WTC11 (cell line): ENCODE measurements at regions not wholly inside any gene's neighbourhood (a gene's known extent, or its start where the extent isn't known, plus 50 kb on each side); places are given as distances from the start of the nearest gene placed in this dataset.

Experiments
- ATAC-seq: fragments of 200-7000 bp; cut with Tn5 transposase; 2 replicates; pipeline ENCODE4 v1.10.0; 2021; ENCODE audit warnings: mild to moderate bottlenecking, moderate library complexity
- CTCF ChIA-PET: fragments of 300-600 bp; sonication (Branson Sonifier 250); formaldehyde crosslinking; loops from one replicate; lab custom pipeline; 2021; ENCODE audit warnings: antibody characterized with exemption; lab: Charles Lee
- POLR2A ChIA-PET: fragments of 350-600 bp; sonication (Branson Sonifier 250); formaldehyde crosslinking; loops from one replicate; lab custom pipeline; 2021; ENCODE audit warnings: antibody characterized with exemption; lab: Charles Lee
- DNase-seq: peaks from one replicate; pipeline ENCODE4 v3.0.0; 2021; ENCODE audit warnings: low spot score
- H3K27ac Mint-ChIP-seq: 2 replicates; pipeline ENCODE4 v1.8.0; 2021; ENCODE audit warnings: mixed read lengths
- H3K27me3 Mint-ChIP-seq: 2 replicates; pipeline ENCODE4 v1.8.0; 2021; ENCODE audit warnings: low read depth, mild to moderate bottlenecking, moderate library complexity, mixed read lengths
- H3K36me3 Mint-ChIP-seq: 2 replicates; pipeline ENCODE4 v1.8.0; 2021; ENCODE audit warnings: mixed read lengths
- H3K4me1 Mint-ChIP-seq: 2 replicates; pipeline ENCODE4 v1.8.0; 2022; ENCODE audit warnings: mixed read lengths
- H3K4me3 Mint-ChIP-seq: 2 replicates; pipeline ENCODE4 v1.8.0; 2021; ENCODE audit warnings: mild to moderate bottlenecking, moderate library complexity, mixed read lengths
- H3K9me3 Mint-ChIP-seq: 2 replicates; pipeline ENCODE4 v1.8.0; 2021; ENCODE audit warnings: mixed read lengths
- CREM ChIP-seq: sonication (generic); formaldehyde crosslinking; IDR thresholded peaks from 2 replicates; pipeline ENCODE4 v1.8.1; 2022; ENCODE audit warnings: mild to moderate bottlenecking, missing genetic modification reagents, moderate library complexity
- ETV6 ChIP-seq: sonication (generic); formaldehyde crosslinking; IDR thresholded peaks from 2 replicates; pipeline ENCODE4 v1.8.1; 2022; ENCODE audit warnings: mild to moderate bottlenecking, missing genetic modification reagents
- JUN ChIP-seq: sonication (generic); formaldehyde crosslinking; IDR thresholded peaks from 2 replicates; pipeline ENCODE4 v1.8.0; 2023; ENCODE audit warnings: mild to moderate bottlenecking, missing genetic modification reagents
- NFYB ChIP-seq: sonication (generic); formaldehyde crosslinking; conservative IDR thresholded peaks from 2 replicates; pipeline ENCODE4 v1.8.0; 2022; ENCODE audit warnings: low read depth, missing genetic modification reagents
- RORB ChIP-seq: fragments of 250-450 bp; sonication (Bioruptor Pico); IDR thresholded peaks from 2 replicates; pipeline ENCODE4 v1.9.0; 2021; ENCODE audit warnings: mild to moderate bottlenecking
- SMAD3 ChIP-seq: sonication (generic); formaldehyde crosslinking; IDR thresholded peaks from 2 replicates; pipeline ENCODE4 v1.8.0; 2022; ENCODE audit warnings: missing genetic modification reagents, mild to moderate bottlenecking, borderline replicate concordance
- SMAD4 ChIP-seq: sonication (generic); formaldehyde crosslinking; IDR thresholded peaks from 2 replicates; pipeline ENCODE4 v1.8.0; 2022; ENCODE audit warnings: mild to moderate bottlenecking, missing genetic modification reagents
- SOX15 ChIP-seq: fragments of 250-450 bp; sonication (Bioruptor Pico); IDR thresholded peaks from 2 replicates; pipeline ENCODE4 v1.9.0; 2021; ENCODE audit warnings: mild to moderate bottlenecking
- SP1 ChIP-seq: sonication (generic); formaldehyde crosslinking; conservative IDR thresholded peaks from 2 replicates; pipeline ENCODE4 v1.8.1; 2022; ENCODE audit warnings: missing genetic modification reagents
- TEAD4 ChIP-seq: sonication (generic); formaldehyde crosslinking; IDR thresholded peaks from 2 replicates; pipeline ENCODE4 v1.8.0; 2022; ENCODE audit warnings: mild to moderate bottlenecking, missing genetic modification reagents
- ZNF121 ChIP-seq: sonication (generic); formaldehyde crosslinking; IDR thresholded peaks from 2 replicates; pipeline ENCODE4 v1.8.0; 2023; ENCODE audit warnings: missing genetic modification reagents
- ZNF232 ChIP-seq: sonication (generic); formaldehyde crosslinking; IDR thresholded peaks from 2 replicates; pipeline ENCODE4 v1.8.0; 2022; ENCODE audit warnings: mild to moderate bottlenecking, missing genetic modification reagents
- ZNF317 ChIP-seq: sonication (generic); formaldehyde crosslinking; IDR thresholded peaks from 2 replicates; pipeline ENCODE4 v1.8.1; 2023; ENCODE audit warnings: low read depth, mild to moderate bottlenecking, moderate library complexity, missing genetic modification reagents, borderline replicate concordance
- ZNF396 ChIP-seq: fragments of 250-450 bp; sonication (Bioruptor Pico); IDR thresholded peaks from 2 replicates; pipeline ENCODE4 v1.8.0; 2021; ENCODE audit warnings: mild to moderate bottlenecking, moderate library complexity, borderline replicate concordance
- TF ChIP-seq, protein P1 (sequence below): sonication (generic); formaldehyde crosslinking; IDR thresholded peaks from 2 replicates; pipeline ENCODE4 v1.8.1; 2022; ENCODE audit warnings: missing genetic modification reagents, borderline replicate concordance
- TF ChIP-seq, protein P2 (sequence below): sonication (generic); formaldehyde crosslinking; IDR thresholded peaks from 2 replicates; pipeline ENCODE4 v1.8.1; 2023; ENCODE audit warnings: mild to moderate bottlenecking, missing genetic modification reagents, moderate library complexity
- TF ChIP-seq, protein P3 (sequence below): sonication (generic); formaldehyde crosslinking; IDR thresholded peaks from 2 replicates; pipeline ENCODE4 v1.8.1; 2023; ENCODE audit warnings: mild to moderate bottlenecking, missing genetic modification reagents
- TF ChIP-seq, protein P4 (sequence below): sonication (generic); formaldehyde crosslinking; IDR thresholded peaks from 2 replicates; pipeline ENCODE4 v1.8.0; 2023; ENCODE audit warnings: missing genetic modification reagents
- TF ChIP-seq, protein P5 (sequence below): sonication (generic); formaldehyde crosslinking; IDR thresholded peaks from 2 replicates; pipeline ENCODE4 v1.8.1; 2023; ENCODE audit warnings: mild to moderate bottlenecking, missing genetic modification reagents, borderline replicate concordance
- TF ChIP-seq, protein P6 (sequence below): sonication (generic); formaldehyde crosslinking; IDR thresholded peaks from 2 replicates; pipeline ENCODE4 v1.8.1; 2023; ENCODE audit warnings: mild to moderate bottlenecking, moderate library complexity, missing genetic modification reagents
- TF ChIP-seq, protein P7 (sequence below): fragments of 250-450 bp; sonication (Bioruptor Pico); IDR thresholded peaks from 2 replicates; pipeline ENCODE4 v1.9.0; 2021; ENCODE audit warnings: moderate library complexity, mild to moderate bottlenecking, inconsistent platforms, borderline replicate concordance
- TF ChIP-seq, protein P8 (sequence below): sonication (generic); formaldehyde crosslinking; conservative IDR thresholded peaks from 2 replicates; pipeline ENCODE4 v1.8.1; 2022; ENCODE audit warnings: mild to moderate bottlenecking, missing genetic modification reagents
- TF ChIP-seq, protein P9 (sequence below): fragments of 250-450 bp; sonication (Bioruptor Pico); IDR thresholded peaks from 2 replicates; pipeline ENCODE4 v2.1.2; 2022; ENCODE audit warnings: mild to moderate bottlenecking, moderate library complexity

DNA sequence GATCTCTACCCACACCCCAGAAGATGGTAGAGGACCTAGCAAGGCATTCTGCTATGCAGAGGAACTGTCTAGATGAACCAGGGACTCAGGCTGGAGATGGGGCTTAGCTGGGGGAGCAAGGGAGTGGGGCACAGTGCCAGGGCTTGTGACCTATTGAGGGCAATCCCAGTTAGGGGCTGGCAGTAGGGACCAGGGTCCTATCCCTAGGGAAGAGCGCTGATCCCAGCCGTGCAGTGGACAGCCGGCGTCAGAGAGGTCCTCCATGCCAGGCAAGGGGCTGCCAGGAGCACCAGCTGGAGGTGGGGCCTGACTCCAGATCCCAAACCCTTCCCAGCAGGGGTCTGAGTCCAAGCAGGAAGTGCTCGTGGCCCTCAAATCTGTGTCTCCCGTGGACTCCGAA, 52.7 kb upstream of the NEURL1B start:
- TF ChIP-seq ZNF121 = no peak
- TF ChIP-seq, protein P1, sequence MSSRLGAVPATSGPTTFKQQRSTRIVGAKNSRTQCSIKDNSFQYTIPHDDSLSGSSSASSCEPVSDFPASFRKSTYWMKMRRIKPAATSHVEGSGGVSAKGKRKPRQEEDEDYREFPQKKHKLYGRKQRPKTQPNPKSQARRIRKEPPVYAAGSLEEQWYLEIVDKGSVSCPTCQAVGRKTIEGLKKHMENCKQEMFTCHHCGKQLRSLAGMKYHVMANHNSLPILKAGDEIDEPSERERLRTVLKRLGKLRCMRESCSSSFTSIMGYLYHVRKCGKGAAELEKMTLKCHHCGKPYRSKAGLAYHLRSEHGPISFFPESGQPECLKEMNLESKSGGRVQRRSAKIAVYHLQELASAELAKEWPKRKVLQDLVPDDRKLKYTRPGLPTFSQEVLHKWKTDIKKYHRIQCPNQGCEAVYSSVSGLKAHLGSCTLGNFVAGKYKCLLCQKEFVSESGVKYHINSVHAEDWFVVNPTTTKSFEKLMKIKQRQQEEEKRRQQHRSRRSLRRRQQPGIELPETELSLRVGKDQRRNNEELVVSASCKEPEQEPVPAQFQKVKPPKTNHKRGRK = no peak
- TF ChIP-seq SP1 (CRISPR knock-in tag) = no peak
- no peak for TF ChIP-seq JUN
- no peak for TF ChIP-seq SMAD4 (CRISPR knock-in tag)
- no peak for TF ChIP-seq CREM
- TF ChIP-seq, protein P2, sequence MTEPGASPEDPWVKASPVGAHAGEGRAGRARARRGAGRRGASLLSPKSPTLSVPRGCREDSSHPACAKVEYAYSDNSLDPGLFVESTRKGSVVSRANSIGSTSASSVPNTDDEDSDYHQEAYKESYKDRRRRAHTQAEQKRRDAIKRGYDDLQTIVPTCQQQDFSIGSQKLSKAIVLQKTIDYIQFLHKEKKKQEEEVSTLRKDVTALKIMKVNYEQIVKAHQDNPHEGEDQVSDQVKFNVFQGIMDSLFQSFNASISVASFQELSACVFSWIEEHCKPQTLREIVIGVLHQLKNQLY (CRISPR knock-in tag) = no peak
- TF ChIP-seq, protein P3, sequence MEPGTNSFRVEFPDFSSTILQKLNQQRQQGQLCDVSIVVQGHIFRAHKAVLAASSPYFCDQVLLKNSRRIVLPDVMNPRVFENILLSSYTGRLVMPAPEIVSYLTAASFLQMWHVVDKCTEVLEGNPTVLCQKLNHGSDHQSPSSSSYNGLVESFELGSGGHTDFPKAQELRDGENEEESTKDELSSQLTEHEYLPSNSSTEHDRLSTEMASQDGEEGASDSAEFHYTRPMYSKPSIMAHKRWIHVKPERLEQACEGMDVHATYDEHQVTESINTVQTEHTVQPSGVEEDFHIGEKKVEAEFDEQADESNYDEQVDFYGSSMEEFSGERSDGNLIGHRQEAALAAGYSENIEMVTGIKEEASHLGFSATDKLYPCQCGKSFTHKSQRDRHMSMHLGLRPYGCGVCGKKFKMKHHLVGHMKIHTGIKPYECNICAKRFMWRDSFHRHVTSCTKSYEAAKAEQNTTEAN (CRISPR knock-in tag) = no peak
- TF ChIP-seq NFYB (CRISPR knock-in tag) = no peak
- no peak for TF ChIP-seq RORB (CRISPR knock-in tag)
- TF ChIP-seq, protein P4, sequence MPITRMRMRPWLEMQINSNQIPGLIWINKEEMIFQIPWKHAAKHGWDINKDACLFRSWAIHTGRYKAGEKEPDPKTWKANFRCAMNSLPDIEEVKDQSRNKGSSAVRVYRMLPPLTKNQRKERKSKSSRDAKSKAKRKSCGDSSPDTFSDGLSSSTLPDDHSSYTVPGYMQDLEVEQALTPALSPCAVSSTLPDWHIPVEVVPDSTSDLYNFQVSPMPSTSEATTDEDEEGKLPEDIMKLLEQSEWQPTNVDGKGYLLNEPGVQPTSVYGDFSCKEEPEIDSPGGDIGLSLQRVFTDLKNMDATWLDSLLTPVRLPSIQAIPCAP = no peak
- TF ChIP-seq ZNF317 (CRISPR knock-in tag) = no peak
- TF ChIP-seq, protein P5, sequence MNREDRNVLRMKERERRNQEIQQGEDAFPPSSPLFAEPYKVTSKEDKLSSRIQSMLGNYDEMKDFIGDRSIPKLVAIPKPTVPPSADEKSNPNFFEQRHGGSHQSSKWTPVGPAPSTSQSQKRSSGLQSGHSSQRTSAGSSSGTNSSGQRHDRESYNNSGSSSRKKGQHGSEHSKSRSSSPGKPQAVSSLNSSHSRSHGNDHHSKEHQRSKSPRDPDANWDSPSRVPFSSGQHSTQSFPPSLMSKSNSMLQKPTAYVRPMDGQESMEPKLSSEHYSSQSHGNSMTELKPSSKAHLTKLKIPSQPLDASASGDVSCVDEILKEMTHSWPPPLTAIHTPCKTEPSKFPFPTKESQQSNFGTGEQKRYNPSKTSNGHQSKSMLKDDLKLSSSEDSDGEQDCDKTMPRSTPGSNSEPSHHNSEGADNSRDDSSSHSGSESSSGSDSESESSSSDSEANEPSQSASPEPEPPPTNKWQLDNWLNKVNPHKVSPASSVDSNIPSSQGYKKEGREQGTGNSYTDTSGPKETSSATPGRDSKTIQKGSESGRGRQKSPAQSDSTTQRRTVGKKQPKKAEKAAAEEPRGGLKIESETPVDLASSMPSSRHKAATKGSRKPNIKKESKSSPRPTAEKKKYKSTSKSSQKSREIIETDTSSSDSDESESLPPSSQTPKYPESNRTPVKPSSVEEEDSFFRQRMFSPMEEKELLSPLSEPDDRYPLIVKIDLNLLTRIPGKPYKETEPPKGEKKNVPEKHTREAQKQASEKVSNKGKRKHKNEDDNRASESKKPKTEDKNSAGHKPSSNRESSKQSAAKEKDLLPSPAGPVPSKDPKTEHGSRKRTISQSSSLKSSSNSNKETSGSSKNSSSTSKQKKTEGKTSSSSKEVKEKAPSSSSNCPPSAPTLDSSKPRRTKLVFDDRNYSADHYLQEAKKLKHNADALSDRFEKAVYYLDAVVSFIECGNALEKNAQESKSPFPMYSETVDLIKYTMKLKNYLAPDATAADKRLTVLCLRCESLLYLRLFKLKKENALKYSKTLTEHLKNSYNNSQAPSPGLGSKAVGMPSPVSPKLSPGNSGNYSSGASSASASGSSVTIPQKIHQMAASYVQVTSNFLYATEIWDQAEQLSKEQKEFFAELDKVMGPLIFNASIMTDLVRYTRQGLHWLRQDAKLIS (CRISPR knock-in tag) = no peak
- no peak for TF ChIP-seq TEAD4 (CRISPR knock-in tag)
- no peak for TF ChIP-seq ZNF232 (CRISPR knock-in tag)
- TF ChIP-seq, protein P6, sequence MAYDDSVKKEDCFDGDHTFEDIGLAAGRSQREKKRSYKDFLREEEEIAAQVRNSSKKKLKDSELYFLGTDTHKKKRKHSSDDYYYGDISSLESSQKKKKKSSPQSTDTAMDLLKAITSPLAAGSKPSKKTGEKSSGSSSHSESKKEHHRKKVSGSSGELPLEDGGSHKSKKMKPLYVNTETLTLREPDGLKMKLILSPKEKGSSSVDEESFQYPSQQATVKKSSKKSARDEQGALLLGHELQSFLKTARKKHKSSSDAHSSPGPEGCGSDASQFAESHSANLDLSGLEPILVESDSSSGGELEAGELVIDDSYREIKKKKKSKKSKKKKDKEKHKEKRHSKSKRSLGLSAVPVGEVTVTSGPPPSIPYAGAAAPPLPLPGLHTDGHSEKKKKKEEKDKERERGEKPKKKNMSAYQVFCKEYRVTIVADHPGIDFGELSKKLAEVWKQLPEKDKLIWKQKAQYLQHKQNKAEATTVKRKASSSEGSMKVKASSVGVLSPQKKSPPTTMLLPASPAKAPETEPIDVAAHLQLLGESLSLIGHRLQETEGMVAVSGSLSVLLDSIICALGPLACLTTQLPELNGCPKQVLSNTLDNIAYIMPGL = no peak
- no peak for TF ChIP-seq ZNF396 (CRISPR knock-in tag)
- no peaks in the 10 kb centered on the region for H3K36me3 Mint-ChIP-seq
- POLR2A ChIA-PET = no interaction called here
- peaks cover 23% of the 10 kb centered on the region for H3K27me3 Mint-ChIP-seq
- DNase-seq (no peak), ATAC-seq (no peak)
- no peak overlapping the region for H3K4me3 Mint-ChIP-seq
- no peak overlapping the region for H3K27ac Mint-ChIP-seq
- CTCF ChIA-PET = interaction anchor here (0.9 to 1.0 kb wide), 2 partner anchors 59 to 137 kb away, joined by 3 read pairs; no protein-coding TSS in a partner anchor
- peaks cover 46% of the 10 kb centered on the region for H3K4me1 Mint-ChIP-seq
- H3K9me3 Mint-ChIP-seq = no peaks in the 10 kb centered on the region

DNA sequence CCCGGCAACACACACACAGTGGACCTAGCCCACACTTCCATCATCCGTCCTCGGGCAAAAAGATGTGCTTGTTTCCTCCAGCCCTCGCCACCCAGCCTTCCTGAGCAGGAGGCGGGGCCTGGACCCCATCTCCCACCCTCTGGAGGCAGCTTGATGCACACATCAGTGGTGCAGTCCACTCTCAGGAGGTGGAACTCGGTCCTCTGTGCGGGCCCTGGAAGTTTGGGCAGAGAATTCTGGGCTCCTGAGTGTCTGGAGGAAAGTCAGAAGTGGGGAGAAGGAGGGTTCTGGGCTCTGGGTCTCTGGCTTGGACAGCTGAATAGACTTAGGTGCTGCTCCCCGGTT, 54.0 kb upstream of the NEURL1B start:
- peaks cover 48% of the 10 kb centered on the region for H3K4me1 Mint-ChIP-seq
- POLR2A ChIA-PET = no interaction called here
- H3K9me3 Mint-ChIP-seq = no peaks in the 10 kb centered on the region
- peaks cover 34% of the 10 kb centered on the region for H3K27me3 Mint-ChIP-seq
- DNase-seq (no peak), ATAC-seq (no peak)
- no peak overlapping the region for H3K27ac Mint-ChIP-seq
- no peak overlapping the region for H3K4me3 Mint-ChIP-seq
- CTCF ChIA-PET = interaction anchor here (0.9 to 2.3 kb wide), 16 partner anchors 14 to 707 kb away, joined by 3 to 12 read pairs (median 3); no protein-coding TSS in a partner anchor
- no peaks in the 10 kb centered on the region for H3K36me3 Mint-ChIP-seq
- TF ChIP-seq, protein P7, sequence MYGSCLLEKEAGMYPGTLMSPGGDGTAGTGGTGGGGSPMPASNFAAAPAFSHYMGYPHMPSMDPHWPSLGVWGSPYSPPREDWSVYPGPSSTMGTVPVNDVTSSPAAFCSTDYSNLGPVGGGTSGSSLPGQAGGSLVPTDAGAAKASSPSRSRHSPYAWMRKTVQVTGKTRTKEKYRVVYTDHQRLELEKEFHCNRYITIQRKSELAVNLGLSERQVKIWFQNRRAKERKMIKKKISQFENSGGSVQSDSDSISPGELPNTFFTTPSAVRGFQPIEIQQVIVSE = no peak
- TF ChIP-seq SP1 (CRISPR knock-in tag) (no peak), SMAD3 (no peak), SOX15 (CRISPR knock-in tag) (no peak), SMAD4 (CRISPR knock-in tag) (no peak), JUN (no peak), ETV6 (no peak)
- TF ChIP-seq, protein P8, sequence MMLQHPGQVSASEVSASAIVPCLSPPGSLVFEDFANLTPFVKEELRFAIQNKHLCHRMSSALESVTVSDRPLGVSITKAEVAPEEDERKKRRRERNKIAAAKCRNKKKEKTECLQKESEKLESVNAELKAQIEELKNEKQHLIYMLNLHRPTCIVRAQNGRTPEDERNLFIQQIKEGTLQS (CRISPR knock-in tag) = no peak
- TF ChIP-seq, protein P9, sequence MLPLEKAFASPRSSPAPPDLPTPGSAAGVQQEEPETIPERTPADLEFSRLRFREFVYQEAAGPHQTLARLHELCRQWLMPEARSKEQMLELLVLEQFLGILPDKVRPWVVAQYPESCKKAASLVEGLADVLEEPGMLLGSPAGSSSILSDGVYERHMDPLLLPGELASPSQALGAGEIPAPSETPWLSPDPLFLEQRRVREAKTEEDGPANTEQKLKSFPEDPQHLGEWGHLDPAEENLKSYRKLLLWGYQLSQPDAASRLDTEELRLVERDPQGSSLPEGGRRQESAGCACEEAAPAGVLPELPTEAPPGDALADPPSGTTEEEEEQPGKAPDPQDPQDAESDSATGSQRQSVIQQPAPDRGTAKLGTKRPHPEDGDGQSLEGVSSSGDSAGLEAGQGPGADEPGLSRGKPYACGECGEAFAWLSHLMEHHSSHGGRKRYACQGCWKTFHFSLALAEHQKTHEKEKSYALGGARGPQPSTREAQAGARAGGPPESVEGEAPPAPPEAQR (CRISPR knock-in tag) = no peak
